ENCODE measurements at regions not wholly inside any gene's neighbourhood (a gene's known extent, or its start where the extent isn't known, plus 50 kb on each side); places are given as distances from the start of the nearest gene placed in this dataset.
"Not testable (repeated sequence)": the region's sequence is repeated elsewhere in the genome, so short reads cannot be mapped to it uniquely, and the experiment has no call there.

DNA sequence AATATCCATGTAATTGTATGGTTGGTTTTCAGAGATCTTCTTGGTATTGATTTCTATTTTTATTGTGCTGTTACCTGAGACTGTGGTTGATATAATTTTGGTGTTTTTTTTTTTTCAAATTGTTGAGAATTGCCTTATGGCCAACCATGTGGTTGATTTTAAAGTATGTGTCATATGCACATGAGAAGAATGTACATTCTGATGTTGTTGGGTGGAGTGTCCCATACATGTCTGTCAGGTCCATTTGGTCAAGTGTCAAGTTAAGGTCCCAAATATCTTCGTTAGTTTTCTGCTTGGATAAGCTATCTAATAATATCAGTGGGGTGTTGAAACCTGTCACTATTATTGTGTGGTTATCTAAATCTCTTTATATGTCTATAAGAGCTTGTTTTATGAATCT is 160.0 kb upstream of the ITGA1 start:
- no peaks in the 10 kb centered on the region for H3K4me1 ChIP-seq (ENCODE audit: insufficient read depth)
- no peaks in the 10 kb centered on the region for H3K9me3 ChIP-seq (ENCODE audit: low read depth)
- no peak overlapping the region for H2AFZ ChIP-seq
- no peaks in the 10 kb centered on the region for H3K36me3 ChIP-seq (replicated peaks; ENCODE audit: insufficient read depth, low read depth)
- H3K27ac ChIP-seq: no peak overlapping the region
- no peaks in the 10 kb centered on the region for H3K79me2 ChIP-seq
- no peaks in the 10 kb centered on the region for H3K9me2 ChIP-seq (replicated peaks; ENCODE audit: insufficient read depth)
- TF ChIP-seq EZH2phosphoT487 (IDR thresholded peaks at IDR 0.05; ENCODE audit: low read depth, severe bottlenecking, unreplicated experiment): no peak
- TF ChIP-seq EZH2 (IDR thresholded peaks at IDR 0.05; ENCODE audit: borderline replicate concordance): no peak
- no peak for TF ChIP-seq CTCF (IDR thresholded peaks at IDR 0.05; ENCODE audit: poor library complexity)
- no peaks in the 10 kb centered on the region for H4K20me1 ChIP-seq (ENCODE audit: insufficient read depth, poor library complexity, severe bottlenecking)
- no peak overlapping the region for H3K4me3 ChIP-seq
- no peak for DNase-seq (ENCODE audit: low spot score)
- 66% methylated on average over 1 of the region's 1 CpG for WGBS (ENCODE audit: low lambda C conversion rate, missing lambda C conversion rate)
- H3K4me2 ChIP-seq: no peak overlapping the region
- H3K27me3 ChIP-seq: no peaks in the 10 kb centered on the region

GRCh38 chr5:52632281-52632680 is 155.4 kb upstream of the ITGA1 start:
- Histone ChIP-seq H2AFZ (no peak overlapping the region), H3K27ac (no peak overlapping the region), H3K9me3 (ENCODE audit: low read depth) (no peaks in the 10 kb centered on the region)

DNA sequence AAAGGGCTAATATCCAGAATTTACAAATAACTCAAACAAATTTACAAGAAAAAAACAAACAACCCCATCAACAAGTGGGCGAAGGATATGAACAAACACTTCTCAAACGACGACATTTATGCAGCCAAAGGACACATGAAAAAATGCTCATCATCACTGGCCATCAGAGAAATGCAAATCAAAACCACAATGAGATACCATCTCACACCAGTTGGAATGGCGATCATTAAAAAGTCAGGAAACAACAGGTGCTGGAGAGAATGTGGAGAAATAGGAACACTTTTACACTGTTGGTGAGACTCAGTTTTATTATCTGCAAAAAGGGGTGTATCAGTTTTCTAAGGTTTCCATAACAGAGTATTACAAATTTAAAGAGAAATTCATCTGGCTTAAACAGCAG is 153.5 kb upstream of the ITGA1 start:
- H3K9me2 ChIP-seq (replicated peaks; ENCODE audit: insufficient read depth); H3K4me1 ChIP-seq (ENCODE audit: insufficient read depth); H3K9me3 ChIP-seq (ENCODE audit: low read depth); H3K4me3 ChIP-seq; H3K27me3 ChIP-seq; H2AFZ ChIP-seq; H3K4me2 ChIP-seq; H3K27ac ChIP-seq; DNase-seq (ENCODE audit: low spot score); H3K79me2 ChIP-seq; H3K36me3 ChIP-seq (replicated peaks; ENCODE audit: insufficient read depth, low read depth); H4K20me1 ChIP-seq (ENCODE audit: insufficient read depth, poor library complexity, severe bottlenecking): not testable (repeated sequence)
- WGBS (ENCODE audit: low lambda C conversion rate, missing lambda C conversion rate): 89% methylated on average over 4 of the region's 4 CpGs

More at GRCh38 chr5:52632281-52632680, 155.4 kb upstream of the ITGA1 start:
- Histone ChIP-seq H3K9me2 (replicated peaks; ENCODE audit: insufficient read depth) (no peaks in the 10 kb centered on the region), H3K4me3 (no peak overlapping the region), H3K4me1 (ENCODE audit: insufficient read depth) (no peaks in the 10 kb centered on the region), H3K27me3 (no peaks in the 10 kb centered on the region), H4K20me1 (ENCODE audit: insufficient read depth, poor library complexity, severe bottlenecking) (no peaks in the 10 kb centered on the region), H3K4me2 (no peak overlapping the region), H3K79me2 (no peaks in the 10 kb centered on the region), H3K36me3 (replicated peaks; ENCODE audit: insufficient read depth, low read depth) (no peaks in the 10 kb centered on the region)
- WGBS (ENCODE audit: low lambda C conversion rate, missing lambda C conversion rate): 88% methylated on average over 1 of the region's 1 CpG
- DNase-seq (ENCODE audit: low spot score): no peak
- TF ChIP-seq CTCF (IDR thresholded peaks at IDR 0.05; ENCODE audit: poor library complexity) (no peak), EZH2phosphoT487 (IDR thresholded peaks at IDR 0.05; ENCODE audit: low read depth, severe bottlenecking, unreplicated experiment) (no peak), EZH2 (IDR thresholded peaks at IDR 0.05; ENCODE audit: borderline replicate concordance) (no peak)

GRCh38 chr5:52638732-52639131 is 149.0 kb upstream of the ITGA1 start:
- TF ChIP-seq EZH2 (IDR thresholded peaks at IDR 0.05; ENCODE audit: borderline replicate concordance) (no peak), EZH2phosphoT487 (IDR thresholded peaks at IDR 0.05; ENCODE audit: low read depth, severe bottlenecking, unreplicated experiment) (no peak), CTCF (IDR thresholded peaks at IDR 0.05; ENCODE audit: poor library complexity) (no peak)

More at GRCh38 chr5:52638732-52639131, 149.0 kb upstream of the ITGA1 start:
- Histone ChIP-seq H3K27me3 (no peaks in the 10 kb centered on the region), H3K36me3 (replicated peaks; ENCODE audit: insufficient read depth, low read depth) (no peaks in the 10 kb centered on the region), H3K9me2 (replicated peaks; ENCODE audit: insufficient read depth) (no peaks in the 10 kb centered on the region), H3K4me2 (no peak overlapping the region), H3K4me1 (ENCODE audit: insufficient read depth) (no peaks in the 10 kb centered on the region), H3K27ac (no peak overlapping the region), H2AFZ (no peak overlapping the region), H3K79me2 (no peaks in the 10 kb centered on the region), H3K4me3 (no peak overlapping the region), H3K9me3 (ENCODE audit: low read depth) (no peaks in the 10 kb centered on the region), H4K20me1 (ENCODE audit: insufficient read depth, poor library complexity, severe bottlenecking) (no peaks in the 10 kb centered on the region)
- WGBS (ENCODE audit: low lambda C conversion rate, missing lambda C conversion rate): 54% methylated on average over 1 of the region's 1 CpG
- DNase-seq (ENCODE audit: low spot score): no peak

Data from hepatocyte (in vitro differentiated cells).